Glomerular visceral epithelial cell (primary cell): ENCODE measurements at regions not wholly inside any gene's neighbourhood (a gene's known extent, or its start where the extent isn't known, plus 50 kb on each side); places are given as distances from the start of the nearest gene placed in this dataset.
A peak's percentile ranks its signal among the peaks of the same experiment; 100 is the strongest.

Source experiments
- DNase-seq: peaks from one replicate; pipeline ENCODE4 v3.0.0-alpha.2; 2016; ENCODE audit errors: extremely low spot score

- no peak for DNase-seq
These were observed 341.0 kb upstream of the E2F7 start for GRCh38 chr12:77406219-77406905.

GRCh38 chr12:77402716-77403115 lies 337.3 kb upstream of the E2F7 start:
- peak; percentile 1 for DNase-seq

GRCh38 chr12:77401770-77402081 lies 336.4 kb upstream of the E2F7 start:
- DNase-seq = no peak

- DNase-seq = no peak
These were observed 335.8 kb upstream of the E2F7 start for GRCh38 chr12:77401064-77401769.

- DNase-seq = no peak
These were observed 327.2 kb upstream of the E2F7 start for GRCh38 chr12:77392467-77393088.

- DNase-seq = no peak
These were observed 323.3 kb upstream of the E2F7 start for GRCh38 chr12:77388445-77389265.

GRCh38 chr12:77387671-77388070 lies 322.3 kb upstream of the E2F7 start:
- no peak for DNase-seq

- no peak for DNase-seq
These were observed 321.8 kb upstream of the E2F7 start for GRCh38 chr12:77387214-77387613.

- DNase-seq = no peak
These were observed 319.6 kb upstream of the E2F7 start for GRCh38 chr12:77384941-77385340.

GRCh38 chr12:77382096-77382742 lies 316.9 kb upstream of the E2F7 start:
- DNase-seq = no peak

GRCh38 chr12:77377622-77378021 lies 312.3 kb upstream of the E2F7 start:
- no peak for DNase-seq

- peak; percentile 3 for DNase-seq
These were observed 311.7 kb upstream of the E2F7 start for GRCh38 chr12:77377116-77377515.

- no peak for DNase-seq
These were observed 309.3 kb upstream of the E2F7 start for GRCh38 chr12:77374673-77375072.

- DNase-seq = no peak
These were observed 307.1 kb upstream of the E2F7 start for GRCh38 chr12:77372494-77372893.

- DNase-seq = no peak
These were observed 306.7 kb upstream of the E2F7 start for GRCh38 chr12:77372026-77372425.

GRCh38 chr12:77368379-77368778 lies 303.0 kb upstream of the E2F7 start:
- DNase-seq = no peak

GRCh38 chr12:77366616-77367015 lies 301.2 kb upstream of the E2F7 start:
- no peak for DNase-seq

GRCh38 chr12:77364400-77364799 lies 299.0 kb upstream of the E2F7 start:
- DNase-seq = no peak

GRCh38 chr12:77362509-77363210 lies 297.3 kb upstream of the E2F7 start:
- no peak for DNase-seq

- no peak for DNase-seq
These were observed 292.3 kb upstream of the E2F7 start for GRCh38 chr12:77357655-77358054.

GRCh38 chr12:77354766-77355362 lies 289.5 kb upstream of the E2F7 start:
- DNase-seq = no peak
